Activated naive CD4-positive, alpha-beta T cell treated with Interleukin-2 at 50 U/mL for 16 hours (primary cell): ENCODE measurements at regions not wholly inside any gene's neighbourhood (a gene's known extent, or its start where the extent isn't known, plus 50 kb on each side); places are given as distances from the start of the nearest gene placed in this dataset.
"Not testable (repeated sequence)": the region's sequence is repeated elsewhere in the genome, so short reads cannot be mapped to it uniquely, and the experiment has no call there.

Experiments
- DNase-seq: peaks from one replicate; pipeline ENCODE4 v3.0.0-alpha.2; 2020

GRCh38 chr9:21708856-21709255 lies 93.6 kb upstream of the MTAP start:
- DNase-seq: no peak

DNA sequence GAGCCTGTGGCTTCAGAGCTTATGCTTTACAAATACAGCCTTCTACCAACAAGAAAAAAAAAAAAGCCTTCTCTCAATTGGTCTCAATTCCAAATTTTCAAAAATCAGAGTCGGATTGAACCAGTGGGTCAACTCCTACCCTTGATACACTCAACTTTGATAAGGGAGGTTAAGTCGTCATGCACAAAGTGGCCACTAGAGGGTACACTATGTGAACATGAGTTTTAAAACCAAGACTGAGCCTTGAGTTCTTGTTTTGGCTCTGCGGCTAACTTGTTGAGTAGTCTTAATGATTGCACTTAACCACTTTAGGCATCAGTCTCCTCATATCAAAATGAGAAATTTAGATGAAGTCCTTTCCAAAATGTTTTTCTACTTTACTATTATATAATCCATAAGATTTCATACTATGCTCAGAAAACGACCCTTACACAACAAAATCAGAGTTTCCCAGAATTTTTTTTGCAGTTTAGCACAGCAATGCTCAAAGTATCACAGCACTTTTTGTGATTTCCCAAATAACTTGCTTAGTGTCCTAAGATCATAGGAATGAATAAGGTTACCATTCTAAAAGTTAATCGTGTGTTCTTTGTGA lies 92.9 kb upstream of the MTAP start:
- peak; percentile 67 for DNase-seq

DNA sequence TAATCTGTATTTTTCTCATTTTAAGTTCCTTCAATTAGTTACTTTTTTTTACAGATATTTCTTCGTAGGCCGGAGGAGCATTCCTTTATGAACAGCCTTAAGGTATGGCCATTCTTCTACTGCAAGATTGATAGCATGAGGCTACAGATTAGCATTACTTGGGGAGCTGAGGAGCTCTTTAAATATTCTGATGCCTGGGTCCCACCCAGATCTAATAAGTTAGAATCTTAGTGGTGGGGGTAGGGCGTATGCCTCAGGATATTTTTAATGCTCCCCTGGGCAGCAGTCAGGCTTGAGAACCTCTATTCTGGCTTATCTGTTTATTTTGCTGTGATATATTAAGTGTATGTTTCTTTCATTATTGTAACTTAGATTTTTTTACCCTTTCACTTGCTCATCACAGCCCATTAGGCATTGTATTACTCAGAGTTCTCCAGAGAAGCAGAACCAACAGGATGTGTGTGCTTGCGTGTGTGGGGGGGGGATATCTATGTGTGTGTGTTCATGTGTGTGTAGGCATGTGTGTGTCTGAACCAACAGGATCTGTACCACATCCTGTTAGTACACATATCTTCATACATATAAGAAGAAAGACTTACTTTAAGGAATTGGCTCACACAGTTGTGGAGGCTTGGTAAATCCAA lies 91.8 kb upstream of the MTAP start:
- DNase-seq: peak; percentile 9

GRCh38 chr9:21711504-21711903 lies 90.9 kb upstream of the MTAP start:
- DNase-seq: peak; percentile 8

GRCh38 chr9:21715408-21715807 lies 87.0 kb upstream of the MTAP start:
- DNase-seq: no peak

- no peak for DNase-seq
Measured at GRCh38 chr9:21720758-21721157, 81.7 kb upstream of the MTAP start.

DNA sequence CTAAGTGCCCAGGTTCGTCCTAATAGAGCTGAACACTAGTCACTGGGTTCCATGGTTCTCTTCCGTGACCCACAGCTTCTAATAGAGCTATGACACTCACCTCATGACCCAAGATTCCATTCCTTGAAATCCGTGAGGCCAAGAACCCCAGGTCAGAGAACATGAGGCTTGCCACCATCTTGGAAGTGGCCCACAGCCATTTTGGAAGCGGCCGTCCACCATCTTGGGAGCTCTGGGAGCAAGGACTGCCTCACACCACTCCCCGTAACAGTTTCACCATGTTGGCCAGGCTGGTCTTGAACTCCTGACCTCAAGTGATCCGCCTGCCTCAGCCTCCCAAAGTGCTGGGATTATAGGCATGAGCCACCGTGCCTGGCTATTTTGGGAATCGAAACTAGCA lies 75.0 kb upstream of the MTAP start:
- not testable (repeated sequence) for DNase-seq

DNA sequence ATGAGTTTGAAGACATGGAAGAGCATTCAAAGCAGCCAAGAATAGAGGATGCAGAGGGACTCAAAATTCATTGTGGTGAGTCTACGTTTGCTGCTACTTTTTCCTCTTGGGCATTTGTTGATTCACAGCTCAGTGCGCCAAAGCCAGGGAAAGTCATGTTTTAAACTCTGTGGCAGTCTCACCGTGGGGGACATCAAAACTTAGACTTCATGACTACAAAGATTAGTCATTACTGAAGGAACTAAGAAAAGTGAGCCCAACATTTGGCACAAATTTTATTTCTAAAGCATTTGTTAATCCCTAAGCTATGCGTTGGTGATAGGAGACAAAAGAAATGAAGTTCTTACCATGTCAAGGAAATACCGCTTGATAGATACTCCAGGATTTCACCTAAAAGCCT lies 73.7 kb upstream of the MTAP start:
- no peak for DNase-seq

DNA sequence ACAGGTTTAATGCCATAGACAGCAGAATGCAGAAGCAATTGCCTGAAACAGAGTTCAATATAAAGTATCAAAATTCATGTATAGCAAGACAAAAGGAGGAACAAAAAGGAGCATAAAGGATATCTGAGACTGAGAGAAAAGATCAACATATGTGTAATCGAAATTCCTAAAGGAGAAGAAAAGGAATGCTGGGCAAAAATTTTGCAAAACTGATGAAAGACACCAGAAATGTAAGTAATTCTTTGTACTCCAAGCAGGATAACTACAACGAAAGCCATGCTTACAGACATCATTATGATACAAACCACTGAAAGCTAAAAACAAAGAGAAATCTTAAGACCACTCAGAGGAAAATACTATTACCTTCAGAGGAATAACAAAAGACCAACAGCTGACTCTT lies 72.8 kb upstream of the MTAP start:
- DNase-seq: no peak

- DNase-seq: no peak
Measured at GRCh38 chr9:21730899-21731298, 71.5 kb upstream of the MTAP start.

DNA sequence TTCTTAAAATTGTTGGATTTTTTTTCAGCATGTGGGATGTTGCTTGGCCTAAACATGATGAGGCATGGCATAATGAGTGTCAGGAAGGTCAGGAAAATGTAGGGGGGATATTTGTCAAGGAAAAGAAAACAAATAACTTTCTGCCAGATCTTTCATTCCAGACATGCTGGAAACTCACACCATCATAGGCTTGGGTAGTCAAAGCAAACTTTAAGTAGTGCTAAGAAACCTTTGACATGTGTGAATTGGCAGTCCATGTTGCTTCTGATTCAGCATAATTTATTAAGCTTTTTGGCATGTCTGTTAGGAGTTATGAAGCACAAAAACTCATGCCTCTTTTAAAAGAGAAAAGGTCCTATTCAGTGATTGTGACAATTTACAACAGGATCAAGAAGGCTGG lies 61.3 kb upstream of the MTAP start:
- DNase-seq: no peak

GRCh38 chr9:21744320-21744719 lies 58.1 kb upstream of the MTAP start:
- DNase-seq: no peak

- no peak for DNase-seq
Measured at GRCh38 chr9:21744841-21745240, 57.6 kb upstream of the MTAP start.

DNA sequence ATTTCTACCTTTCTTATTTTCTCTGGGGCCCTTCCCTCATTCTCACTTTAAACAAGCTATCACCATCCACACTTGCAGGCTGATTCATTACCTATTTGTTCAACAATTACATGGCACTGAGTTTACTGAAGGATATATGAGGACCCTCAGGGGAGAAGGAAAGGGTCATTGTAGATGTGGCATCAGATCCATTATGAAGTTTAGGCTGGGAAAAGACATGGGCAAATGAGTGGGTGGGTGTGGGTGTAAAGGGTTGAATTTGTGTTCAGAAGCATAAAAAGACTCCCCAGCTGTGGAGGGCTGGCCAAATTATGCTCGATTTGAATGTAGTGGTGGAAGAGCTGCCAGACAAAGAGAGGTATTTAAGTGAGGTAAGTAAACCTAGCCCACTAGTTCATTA lies 55.9 kb upstream of the MTAP start:
- DNase-seq: no peak

GRCh38 chr9:21747175-21747574 lies 55.3 kb upstream of the MTAP start:
- DNase-seq: no peak

GRCh38 chr9:21750021-21750735 lies 52.3 kb upstream of the MTAP start:
- no peak for DNase-seq

- no peak for DNase-seq
Measured at GRCh38 chr9:21751998-21752397, 50.4 kb upstream of the MTAP start.
